ENCODE measurements at regions not wholly inside any gene's neighbourhood (a gene's known extent, or its start where the extent isn't known, plus 50 kb on each side); places are given as distances from the start of the nearest gene placed in this dataset.

GRCh38 chr9:89958086-89958485 is 353.3 kb downstream of the GADD45G start:
- DNase-seq (ENCODE audit: low read depth, low spot score): no peak

- no peak for DNase-seq (ENCODE audit: low read depth, low spot score)
Measured at GRCh38 chr9:89961616-89962341, 357.0 kb downstream of the GADD45G start.

- DNase-seq (ENCODE audit: low read depth, low spot score): no peak
Measured at GRCh38 chr9:89963280-89963679, 358.5 kb downstream of the GADD45G start.

GRCh38 chr9:89967527-89967926 is 362.7 kb downstream of the GADD45G start:
- no peak for DNase-seq (ENCODE audit: low read depth, low spot score)

GRCh38 chr9:89969156-89969675 is 364.4 kb downstream of the GADD45G start:
- no peak for DNase-seq (ENCODE audit: low read depth, low spot score)

- no peak for DNase-seq (ENCODE audit: low read depth, low spot score)
Measured at GRCh38 chr9:89969881-89970639, 365.2 kb downstream of the GADD45G start.

GRCh38 chr9:89970701-89971100 is 365.9 kb downstream of the GADD45G start:
- DNase-seq (ENCODE audit: low read depth, low spot score): no peak

GRCh38 chr9:89972535-89972934 is 367.7 kb downstream of the GADD45G start:
- DNase-seq (ENCODE audit: low read depth, low spot score): no peak

GRCh38 chr9:89974582-89974981 is 369.8 kb downstream of the GADD45G start:
- DNase-seq (ENCODE audit: low read depth, low spot score): no peak

- no peak for DNase-seq (ENCODE audit: low read depth, low spot score)
Measured at GRCh38 chr9:89975024-89975423, 370.2 kb downstream of the GADD45G start.

- no peak for DNase-seq (ENCODE audit: low read depth, low spot score)
Measured at GRCh38 chr9:89975630-89976029, 370.8 kb downstream of the GADD45G start.

GRCh38 chr9:89978185-89978584 is 373.4 kb downstream of the GADD45G start:
- peak; percentile 20 for DNase-seq (ENCODE audit: low read depth, low spot score)

- DNase-seq (ENCODE audit: low read depth, low spot score): no peak
Measured at GRCh38 chr9:89980600-89980999, 375.8 kb downstream of the GADD45G start.

GRCh38 chr9:89982016-89982415 is 377.2 kb downstream of the GADD45G start:
- no peak for DNase-seq (ENCODE audit: low read depth, low spot score)

GRCh38 chr9:89983411-89983810 is 378.6 kb downstream of the GADD45G start:
- no peak for DNase-seq (ENCODE audit: low read depth, low spot score)

GRCh38 chr9:89984214-89984613 is 379.4 kb downstream of the GADD45G start:
- DNase-seq (ENCODE audit: low read depth, low spot score): no peak

GRCh38 chr9:89985068-89985467 is 380.3 kb downstream of the GADD45G start:
- no peak for DNase-seq (ENCODE audit: low read depth, low spot score)

- DNase-seq (ENCODE audit: low read depth, low spot score): no peak
Measured at GRCh38 chr9:89986190-89986589, 381.4 kb downstream of the GADD45G start.

- DNase-seq (ENCODE audit: low read depth, low spot score): no peak
Measured at GRCh38 chr9:89988458-89988857, 383.6 kb downstream of the GADD45G start.

GRCh38 chr9:89991204-89991790 is 386.5 kb downstream of the GADD45G start:
- DNase-seq (ENCODE audit: low read depth, low spot score): no peak

- no peak for DNase-seq (ENCODE audit: low read depth, low spot score)
Measured at GRCh38 chr9:89992326-89993198, 387.8 kb downstream of the GADD45G start.
